H1 (cell line): ENCODE measurements at regions not wholly inside any gene's neighbourhood (a gene's known extent, or its start where the extent isn't known, plus 50 kb on each side); places are given as distances from the start of the nearest gene placed in this dataset.

Source experiments
- CTCF ChIA-PET: fragments of 300-600 bp; sonication (Branson Sonifier 250); formaldehyde crosslinking; loops from one replicate; lab custom pipeline; 2021; ENCODE audit not compliant: partially characterized antibody; lab: Charles Lee
- POLR2A ChIA-PET: fragments of 300-600 bp; sonication (Branson Sonifier 250); formaldehyde crosslinking; loops from one replicate; lab custom pipeline; 2021; ENCODE audit warnings: inconsistent platforms; ENCODE audit not compliant: partially characterized antibody; lab: Charles Lee
- DNase-seq, 2 experiments: peaks; one replicate each; pipeline versions ENCODE4 v3.0.0 to v3.0.0-alpha.2; 2010 to 2022; ENCODE audit warnings: low spot score in 2 of 2, low read depth in 1 of 2, mixed read lengths in 1 of 2
- FAIRE-seq: peaks from 2 replicates; lab custom pipeline; 2011; peaks lifted over from hg19 to GRCh38; lab: Jason Lieb, UNC
- H2AFZ ChIP-seq: 2 replicates; pipeline ENCODE4 v1.8.1; 2012; ENCODE audit warnings: low read length, inconsistent platforms
- H2AK5ac ChIP-seq: 2 replicates; pipeline ENCODE4 v1.6.1; 2013; ENCODE audit warnings: low read depth, low read length
- H2BK120ac ChIP-seq: replicated peaks from 2 replicates; pipeline ENCODE3; 2013; ENCODE audit warnings: low read depth, low read length, inconsistent platforms
- H2BK12ac ChIP-seq: 2 replicates; pipeline ENCODE4 v1.6.1; 2013; ENCODE audit warnings: low read depth, low read length
- H2BK15ac ChIP-seq: 2 replicates; pipeline ENCODE4 v1.6.1; 2013; ENCODE audit warnings: low read length
- H2BK20ac ChIP-seq: 2 replicates; pipeline ENCODE4 v1.6.1; 2013; ENCODE audit warnings: low read length
- H2BK5ac ChIP-seq: 2 replicates; pipeline ENCODE4 v1.6.1; 2013; ENCODE audit warnings: low read depth, low read length
- H3K14ac ChIP-seq: 2 replicates; pipeline ENCODE4 v1.6.1; 2013; ENCODE audit warnings: inconsistent platforms; ENCODE audit not compliant: insufficient read length
- H3K18ac ChIP-seq: 2 replicates; pipeline ENCODE4 v1.6.1; 2013; ENCODE audit warnings: low read length; ENCODE audit errors: extremely low read depth
- H3K23ac ChIP-seq: 2 replicates; pipeline ENCODE4 v1.6.1; 2013; ENCODE audit warnings: inconsistent platforms; ENCODE audit not compliant: insufficient read length
- H3K23me2 ChIP-seq: 2 replicates; pipeline ENCODE4 v1.6.1; 2013; ENCODE audit warnings: low read depth, low read length
- H3K27ac ChIP-seq: 2 replicates; pipeline ENCODE4 v1.6.1; 2011; ENCODE audit warnings: low read depth, low read length, inconsistent platforms
- H3K27me3 ChIP-seq, 4 experiments: replicated peaks in 1 of 4; 1 replicate in 1 of 4; 2 replicates in 3 of 4; pipeline versions ENCODE4 v1.6.1 to v1.8.1; 2011 to 2013; ENCODE audit warnings: low read length in 3 of 4, mild to moderate bottlenecking in 3 of 4, inconsistent platforms in 2 of 4, mixed read lengths in 2 of 4, moderate library complexity in 1 of 4; ENCODE audit not compliant: control insufficient read depth in 3 of 4, insufficient read depth in 3 of 4; ENCODE audit errors: extremely low read depth in 1 of 4
- H3K36me3 ChIP-seq, 4 experiments: 2 replicates each; pipeline versions ENCODE4 v1.6.1 to v1.8.1; 2011 to 2013; ENCODE audit warnings: mild to moderate bottlenecking in 4 of 4, low read length in 3 of 4, moderate library complexity in 2 of 4, control low read depth in 1 of 4, inconsistent platforms in 1 of 4; ENCODE audit not compliant: insufficient read depth in 4 of 4, control insufficient read depth in 2 of 4
- H3K4ac ChIP-seq: replicated peaks from 2 replicates; pipeline ENCODE3; 2013; ENCODE audit warnings: low read length, low read depth, mixed read lengths, inconsistent platforms; ENCODE audit not compliant: insufficient read length
- H3K4me1 ChIP-seq, 4 experiments: replicated peaks in 1 of 4; 1 replicate in 1 of 4; 2 replicates in 3 of 4; pipeline versions ENCODE4 v1.6.1 to v1.8.1; 2011 to 2013; ENCODE audit warnings: low read length in 3 of 4, inconsistent platforms in 2 of 4, mixed read lengths in 1 of 4; ENCODE audit not compliant: insufficient read depth in 4 of 4, control insufficient read depth in 3 of 4
- H3K4me2 ChIP-seq, 2 experiments: 2 replicates each; pipeline versions ENCODE4 v1.6.1 to v1.8.1; 2011 to 2013; ENCODE audit warnings: low read depth in 2 of 2, low read length in 2 of 2, control low read depth in 1 of 2, inconsistent platforms in 1 of 2, mild to moderate bottlenecking in 1 of 2; ENCODE audit not compliant: insufficient read depth in 1 of 2
- H3K4me3 ChIP-seq, 4 experiments: fragments of 200-600, 300-600 bp in 1 of 4; sonication (generic), shearing (Covaris generic), sonication (Bioruptor Twin) in 1 of 4; 2 replicates each; pipeline versions ENCODE4 v1.5.1 to v1.8.1; 2011 to 2016; ENCODE audit warnings: low read length in 4 of 4, low read depth in 3 of 4, control low read depth in 2 of 4, inconsistent platforms in 2 of 4, mild to moderate bottlenecking in 2 of 4, mixed read lengths in 1 of 4, moderate library complexity in 1 of 4; ENCODE audit not compliant: insufficient read depth in 2 of 4; ENCODE audit errors: extremely low read depth in 1 of 4
- H3K56ac ChIP-seq: replicated peaks from 2 replicates; pipeline ENCODE3; 2013; ENCODE audit warnings: low read depth, mild to moderate bottlenecking, mixed read lengths, low read length, inconsistent platforms; ENCODE audit not compliant: insufficient read length
- H3K79me1 ChIP-seq: 2 replicates; pipeline ENCODE4 v1.6.1; 2013; ENCODE audit warnings: low read depth, low read length, control low read depth
- H3K79me2 ChIP-seq, 2 experiments: 2 replicates each; pipeline versions ENCODE4 v1.6.1 to v1.8.1; 2012 to 2013; ENCODE audit warnings: low read length in 2 of 2, mild to moderate bottlenecking in 2 of 2, inconsistent platforms in 1 of 2; ENCODE audit not compliant: insufficient read depth in 2 of 2, control insufficient read depth in 1 of 2
- H3K9ac ChIP-seq, 4 experiments: replicated peaks in 1 of 4; 1 replicate in 1 of 4; 2 replicates in 3 of 4; pipeline versions ENCODE4 v1.6.1 to v1.8.1; 2011 to 2013; ENCODE audit warnings: low read depth in 3 of 4, low read length in 3 of 4, control low read depth in 2 of 4, mild to moderate bottlenecking in 2 of 4, moderate library complexity in 2 of 4, inconsistent platforms in 1 of 4; ENCODE audit errors: extremely low read depth in 1 of 4
- H3K9me3 ChIP-seq, 2 experiments: 2 replicates each; pipeline versions ENCODE4 v1.6.1 to v1.8.1; 2012 to 2013; ENCODE audit warnings: mild to moderate bottlenecking in 2 of 2, moderate library complexity in 2 of 2, control low read depth in 1 of 2, inconsistent platforms in 1 of 2, low read depth in 1 of 2, low read length in 1 of 2, mixed read lengths in 1 of 2; ENCODE audit not compliant: insufficient read depth in 2 of 2
- H4K20me1 ChIP-seq, 2 experiments: replicated peaks in 1 of 2; 2 replicates each; pipeline versions ENCODE3 to v1.8.1; 2011 to 2013; ENCODE audit warnings: inconsistent platforms in 2 of 2, low read length in 2 of 2, mild to moderate bottlenecking in 1 of 2; ENCODE audit not compliant: insufficient read depth in 2 of 2, control insufficient read depth in 1 of 2
- H4K5ac ChIP-seq: 2 replicates; pipeline ENCODE4 v1.6.1; 2013; ENCODE audit warnings: low read length, low read depth, mixed read lengths, inconsistent platforms; ENCODE audit not compliant: insufficient read length
- H4K8ac ChIP-seq: 2 replicates; pipeline ENCODE4 v1.8.0; 2013; ENCODE audit warnings: mild to moderate bottlenecking, moderate library complexity, low read length, inconsistent platforms; ENCODE audit not compliant: insufficient read depth; ENCODE audit errors: extremely low read depth
- H4K91ac ChIP-seq: replicated peaks from 2 replicates; pipeline ENCODE3; 2013; ENCODE audit warnings: low read length, mixed read lengths, inconsistent platforms; ENCODE audit not compliant: insufficient read length
- BCL11A ChIP-seq, 2 experiments: IDR thresholded peaks; one replicate each; pipeline ENCODE4 v1.6.1; 2011; ENCODE audit warnings: low read depth in 2 of 2, low read length in 2 of 2, mild to moderate bottlenecking in 2 of 2
- POLR2AphosphoS5 ChIP-seq: IDR thresholded peaks from 2 replicates; pipeline ENCODE4 v1.6.1; 2011; ENCODE audit warnings: low read depth, low read length
- RNF2 ChIP-seq: fragments of 200-900, 300-1000 bp; sonication (generic); IDR thresholded peaks from 2 replicates; pipeline ENCODE4 v1.7.1; 2016; ENCODE audit warnings: borderline replicate concordance, low read depth, mild to moderate bottlenecking, antibody characterized with exemption, low read length; ENCODE audit not compliant: poor library complexity, severe bottlenecking; ENCODE audit errors: missing control alignments
- SRF ChIP-seq: IDR thresholded peaks from 2 replicates; pipeline ENCODE4 v1.6.1; 2011; ENCODE audit warnings: mild to moderate bottlenecking, low read depth, low read length, moderate library complexity
- TBP ChIP-seq: IDR thresholded peaks from 2 replicates; pipeline ENCODE4 v1.6.1; 2011; ENCODE audit warnings: low read depth, low read length, improper control_type of control experiment
- ZNF274 ChIP-seq: IDR thresholded peaks from 2 replicates; pipeline ENCODE4 v1.7.0; 2012; ENCODE audit warnings: low read length, borderline replicate concordance; ENCODE audit errors: extremely low read depth
- WGBS, 2 experiments: shearing (Covaris generic) in 1 of 2; methylation state at CpG; one replicate each; pipeline versions ENCODE4 v1.1.6 to v1.1.7; 2013 to 2015; ENCODE audit warnings: low lambda C conversion rate in 2 of 2, mixed read lengths in 2 of 2, inconsistent platforms in 1 of 2, low coverage in 1 of 2, missing lambda C conversion rate in 1 of 2; ENCODE audit not compliant: insufficient replicate concordance in 2 of 2, insufficient coverage in 1 of 2, insufficient read length in 1 of 2; ENCODE audit errors: extremely low coverage in 1 of 2, missing lambda C conversion rate in 1 of 2; 5-methylcytosine and 5-hydroxymethylcytosine counted together
- TF ChIP-seq, protein P1 (sequence below): IDR thresholded peaks from 2 replicates; pipeline ENCODE4 v1.6.1; 2012; ENCODE audit warnings: low read length, inconsistent platforms

DNA sequence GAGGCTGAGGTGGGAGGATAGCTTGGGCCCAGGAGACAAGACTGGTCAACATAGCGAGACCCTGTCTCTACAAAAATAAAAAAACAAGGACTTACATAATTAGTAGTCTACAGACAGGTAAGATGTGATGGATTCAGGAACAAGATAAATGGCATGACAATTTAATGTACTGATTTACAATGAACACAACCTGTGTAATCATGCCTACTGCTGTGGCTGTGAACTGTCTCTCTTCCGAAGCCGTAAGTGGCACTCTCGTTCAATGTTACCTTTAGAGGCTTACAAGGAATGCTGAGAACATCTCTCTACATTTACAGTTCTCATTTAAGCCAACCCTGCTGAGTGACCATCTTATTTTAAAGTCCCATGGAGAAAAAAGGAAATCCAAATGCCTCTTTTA, 134.8 kb upstream of the PRDM1 start:
- H2AK5ac ChIP-seq, result no peak overlapping the region
- H2BK5ac ChIP-seq, result no peak overlapping the region
- POLR2A ChIA-PET, result no interaction called here
- no peak overlapping the region for H2BK12ac ChIP-seq
- TF ChIP-seq POLR2AphosphoS5 (no peak), BCL11A (IDR thresholded peaks at IDR 0.05; ENCODE audit: low read depth in 2 of 2, low read length in 2 of 2) (no peak), ZNF274 (no peak), RNF2 (no peak), TBP (no peak), SRF (no peak)
- TF ChIP-seq, protein P1, sequence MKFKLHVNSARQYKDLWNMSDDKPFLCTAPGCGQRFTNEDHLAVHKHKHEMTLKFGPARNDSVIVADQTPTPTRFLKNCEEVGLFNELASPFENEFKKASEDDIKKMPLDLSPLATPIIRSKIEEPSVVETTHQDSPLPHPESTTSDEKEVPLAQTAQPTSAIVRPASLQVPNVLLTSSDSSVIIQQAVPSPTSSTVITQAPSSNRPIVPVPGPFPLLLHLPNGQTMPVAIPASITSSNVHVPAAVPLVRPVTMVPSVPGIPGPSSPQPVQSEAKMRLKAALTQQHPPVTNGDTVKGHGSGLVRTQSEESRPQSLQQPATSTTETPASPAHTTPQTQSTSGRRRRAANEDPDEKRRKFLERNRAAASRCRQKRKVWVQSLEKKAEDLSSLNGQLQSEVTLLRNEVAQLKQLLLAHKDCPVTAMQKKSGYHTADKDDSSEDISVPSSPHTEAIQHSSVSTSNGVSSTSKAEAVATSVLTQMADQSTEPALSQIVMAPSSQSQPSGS, result no peak
- H4K8ac ChIP-seq, result no peak overlapping the region
- H3K79me1 ChIP-seq, result no peaks in the 10 kb centered on the region
- H3K4me3 ChIP-seq, result no peak overlapping the region
- H3K36me3 ChIP-seq, result no peaks in the 10 kb centered on the region
- CTCF ChIA-PET, result interaction anchor here (1.0 kb wide), 1 partner anchor 493 kb away, joined by 3 read pairs; no protein-coding TSS in a partner anchor
- no peak overlapping the region for H4K91ac ChIP-seq
- no peak overlapping the region for H4K5ac ChIP-seq
- DNase-seq (no peak), FAIRE-seq (no peak)
- H3K56ac ChIP-seq, result no peak overlapping the region
- no peaks in the 10 kb centered on the region for H3K9me3 ChIP-seq
- H3K27me3 ChIP-seq, result no peaks in the 10 kb centered on the region
- no peak overlapping the region for H3K27ac ChIP-seq
- H3K4ac ChIP-seq, result no peak overlapping the region
- peaks cover 0 to 4% (median 0%) of the 10 kb centered on the region in 4 experiments; a peak in 3 of 7 replicates for H3K4me1 ChIP-seq
- no peak overlapping the region for H3K23ac ChIP-seq
- H2BK20ac ChIP-seq, result no peak overlapping the region
- H3K9ac ChIP-seq, result no peak overlapping the region
- no peaks in the 10 kb centered on the region for H4K20me1 ChIP-seq
- no peak overlapping the region for H3K14ac ChIP-seq
- 0 out of 2 replicates have a peak overlapping the region, but pooled peaks have one; percentile 34 for H2BK15ac ChIP-seq
- no peak overlapping the region for H2BK120ac ChIP-seq
- no peaks in the 10 kb centered on the region for H3K23me2 ChIP-seq
- no peaks in the 10 kb centered on the region for H3K79me2 ChIP-seq
- WGBS, 2 experiments, result 96% methylated on average over 4 of the region's 4 CpGs; no CpG with 5 or more reads in 1 of the 2 experiments
- no peak overlapping the region for H3K18ac ChIP-seq
- H2AFZ ChIP-seq, result no peak overlapping the region
- no peak overlapping the region for H3K4me2 ChIP-seq
